Osteoblast (primary cell): ENCODE measurements at regions not wholly inside any gene's neighbourhood (a gene's known extent, or its start where the extent isn't known, plus 50 kb on each side); places are given as distances from the start of the nearest gene placed in this dataset.
"Not testable (repeated sequence)": the region's sequence is repeated elsewhere in the genome, so short reads cannot be mapped to it uniquely, and the experiment has no call there.

Experiments
- DNase-seq: peaks from one replicate; pipeline ENCODE4 v3.0.0; 2011; ENCODE audit warnings: low spot score, mixed read lengths; ENCODE audit not compliant: insufficient read length; ENCODE audit errors: missing footprints
- H2AFZ ChIP-seq: 2 replicates; pipeline ENCODE4 v1.6.0; 2011; ENCODE audit warnings: mild to moderate bottlenecking, low read length
- H3K27ac ChIP-seq: 2 replicates; pipeline ENCODE4 v1.5.1; 2011; ENCODE audit warnings: mild to moderate bottlenecking, low read depth, low read length, moderate library complexity
- H3K27me3 ChIP-seq: 2 replicates; pipeline ENCODE4 v1.6.0; 2012; ENCODE audit warnings: mild to moderate bottlenecking, control low read depth, inconsistent platforms, low read length, moderate library complexity; ENCODE audit not compliant: insufficient read depth
- H3K36me3 ChIP-seq: 2 replicates; pipeline ENCODE4 v1.5.1; 2011; ENCODE audit warnings: mild to moderate bottlenecking, low read length, control low read depth, moderate library complexity; ENCODE audit not compliant: insufficient read depth
- H3K4me1 ChIP-seq: 2 replicates; pipeline ENCODE4 v1.5.1; 2011; ENCODE audit warnings: mild to moderate bottlenecking, low read length, control low read depth, moderate library complexity; ENCODE audit not compliant: insufficient read depth
- H3K4me2 ChIP-seq: 2 replicates; pipeline ENCODE4 v1.6.0; 2011; ENCODE audit warnings: mild to moderate bottlenecking, low read length; ENCODE audit not compliant: insufficient read depth
- H3K4me3 ChIP-seq: fragments of 200-600 bp; sonication (generic); 3 replicates; pipeline ENCODE4 v1.5.1; 2012; ENCODE audit warnings: mild to moderate bottlenecking, low read length, inconsistent platforms; ENCODE audit not compliant: insufficient read depth
- H3K79me2 ChIP-seq: 2 replicates; pipeline ENCODE4 v1.6.0; 2012; ENCODE audit warnings: mild to moderate bottlenecking, low read length, control low read depth, inconsistent platforms; ENCODE audit not compliant: insufficient read depth
- H3K9me3 ChIP-seq: 2 replicates; pipeline ENCODE4 v1.5.1; 2011; ENCODE audit warnings: low read depth, low read length, control low read depth
- H4K20me1 ChIP-seq: 2 replicates; pipeline ENCODE4 v1.6.0; 2012; ENCODE audit warnings: mild to moderate bottlenecking, low read length, control low read depth; ENCODE audit not compliant: insufficient read depth
- CTCF ChIP-seq: IDR thresholded peaks from 2 replicates; pipeline ENCODE4 v1.5.1; 2011; ENCODE audit warnings: mild to moderate bottlenecking, low read depth, low read length, moderate library complexity; ENCODE audit errors: extremely low read depth

- H3K9me3 ChIP-seq = no peaks in the 10 kb centered on the region
- DNase-seq = no peak
- no peak overlapping the region for H3K4me3 ChIP-seq
- H3K4me1 ChIP-seq = no peaks in the 10 kb centered on the region
- H3K36me3 ChIP-seq = no peaks in the 10 kb centered on the region
- H4K20me1 ChIP-seq = no peaks in the 10 kb centered on the region
- no peak overlapping the region for H2AFZ ChIP-seq
- H3K27ac ChIP-seq = no peak overlapping the region
- TF ChIP-seq CTCF = no peak
- H3K27me3 ChIP-seq = no peaks in the 10 kb centered on the region
- no peaks in the 10 kb centered on the region for H3K79me2 ChIP-seq
- no peak overlapping the region for H3K4me2 ChIP-seq
Observed at GRCh38 chr6:76835293-76835692, 628.0 kb downstream of the HTR1B start.

DNA sequence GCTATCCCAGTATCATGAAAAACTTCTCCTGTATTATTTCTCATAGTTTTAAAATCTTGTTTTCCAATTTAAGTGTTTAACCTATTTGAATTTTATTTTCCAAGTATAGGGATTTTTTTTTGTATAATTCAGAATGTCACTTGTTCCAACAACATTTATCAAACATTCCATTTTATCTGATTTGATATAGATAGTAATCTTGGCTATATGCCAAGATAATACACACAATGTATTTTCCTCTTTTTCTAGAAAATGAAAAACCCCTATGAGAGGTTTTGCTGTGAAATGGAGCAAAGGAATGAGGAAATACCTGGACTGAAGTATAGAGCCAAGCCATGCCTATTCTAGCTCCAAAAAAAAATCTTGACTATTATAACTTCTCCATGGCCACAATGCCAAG, 628.9 kb downstream of the HTR1B start:
- TF ChIP-seq CTCF = no peak
- H3K4me2 ChIP-seq = no peak overlapping the region
- no peak overlapping the region for H3K4me3 ChIP-seq
- no peaks in the 10 kb centered on the region for H3K4me1 ChIP-seq
- no peak overlapping the region for H2AFZ ChIP-seq
- no peaks in the 10 kb centered on the region for H4K20me1 ChIP-seq
- DNase-seq = no peak
- H3K36me3 ChIP-seq = no peaks in the 10 kb centered on the region
- no peak overlapping the region for H3K27ac ChIP-seq
- no peaks in the 10 kb centered on the region for H3K79me2 ChIP-seq
- no peaks in the 10 kb centered on the region for H3K27me3 ChIP-seq
- peaks cover 1% of the 10 kb centered on the region for H3K9me3 ChIP-seq

- Histone ChIP-seq H3K36me3 (no peaks in the 10 kb centered on the region), H3K4me3 (no peak overlapping the region), H2AFZ (no peak overlapping the region), H3K9me3 (peaks cover 2% of the 10 kb centered on the region), H3K27ac (no peak overlapping the region), H3K27me3 (no peaks in the 10 kb centered on the region), H4K20me1 (no peaks in the 10 kb centered on the region), H3K4me2 (no peak overlapping the region), H3K4me1 (no peaks in the 10 kb centered on the region), H3K79me2 (no peaks in the 10 kb centered on the region)
- no peak for TF ChIP-seq CTCF
- DNase-seq = no peak
Observed at GRCh38 chr6:76831299-76831698, 632.0 kb downstream of the HTR1B start.

DNA sequence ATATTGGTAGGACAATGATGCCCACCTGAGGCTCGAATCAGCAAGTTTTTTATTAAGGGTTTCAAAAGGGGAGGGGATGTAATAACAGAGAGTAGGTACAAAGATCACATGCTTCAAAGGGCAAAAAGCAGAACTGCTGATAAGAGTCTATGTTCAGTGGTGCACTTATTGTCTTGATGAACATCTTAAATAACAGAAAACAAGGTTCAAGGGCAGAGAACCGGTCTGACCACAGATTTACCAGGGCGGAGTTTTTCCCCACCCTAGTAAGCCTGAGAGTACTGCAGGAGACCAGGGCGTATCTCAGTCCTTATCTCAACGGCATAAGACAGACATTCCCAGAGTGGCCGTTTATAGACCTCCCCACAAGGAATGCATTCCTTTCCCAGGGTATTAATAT, 639.7 kb downstream of the HTR1B start:
- H4K20me1 ChIP-seq, DNase-seq, H3K27ac ChIP-seq, H3K9me3 ChIP-seq, H3K79me2 ChIP-seq, H3K27me3 ChIP-seq, H3K36me3 ChIP-seq, H3K4me2 ChIP-seq, H3K4me1 ChIP-seq, H3K4me3 ChIP-seq, H2AFZ ChIP-seq: not testable (repeated sequence)

DNA sequence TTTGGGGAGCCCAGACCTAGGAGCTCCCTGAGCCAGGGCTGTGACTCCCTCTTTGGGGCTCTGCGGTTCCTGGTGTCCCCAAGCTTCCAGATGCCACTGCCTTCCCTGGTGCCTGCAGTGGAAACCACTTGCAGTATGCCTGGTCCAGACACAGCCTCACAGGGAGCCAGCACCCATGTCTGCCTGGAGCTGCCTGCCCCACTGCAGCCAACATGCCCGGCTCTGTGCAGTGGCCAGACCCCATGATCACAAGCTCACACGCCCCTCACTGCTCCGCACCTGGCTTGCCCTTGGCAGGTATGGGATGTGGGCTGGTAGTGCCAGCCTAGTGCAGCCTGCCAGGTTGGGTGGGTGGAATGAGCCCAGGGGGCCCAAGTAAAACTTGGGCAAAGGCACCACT, 644.8 kb downstream of the HTR1B start:
- Histone ChIP-seq H3K4me3 (no peak overlapping the region), H4K20me1 (no peaks in the 10 kb centered on the region), H3K9me3 (no peaks in the 10 kb centered on the region), H3K27ac (no peak overlapping the region), H2AFZ (no peak overlapping the region), H3K4me2 (no peak overlapping the region), H3K4me1 (no peaks in the 10 kb centered on the region), H3K79me2 (no peaks in the 10 kb centered on the region), H3K27me3 (no peaks in the 10 kb centered on the region), H3K36me3 (no peaks in the 10 kb centered on the region)
- no peak for TF ChIP-seq CTCF
- no peak for DNase-seq
